Neural progenitor cell (in vitro differentiated cells): ENCODE measurements at regions not wholly inside any gene's neighbourhood (a gene's known extent, or its start where the extent isn't known, plus 50 kb on each side); places are given as distances from the start of the nearest gene placed in this dataset.

Experiments
- DNase-seq: peaks from one replicate; pipeline ENCODE4 v3.0.0-alpha.2; 2016; ENCODE audit warnings: low spot score
- H2AFZ ChIP-seq: fragments of 200-600 bp; sonication (generic); replicated peaks from 2 replicates; pipeline ENCODE4 v1.6.1; 2016; ENCODE audit warnings: antibody characterized with exemption
- H3F3A ChIP-seq: fragments of 200-600 bp; sonication (generic); 2 replicates; pipeline ENCODE4 v1.6.1; 2016; ENCODE audit warnings: antibody characterized with exemption, low read depth
- H3K27ac ChIP-seq: fragments of 200-600 bp; sonication (generic); 2 replicates; pipeline ENCODE4 v1.5.1; 2016; ENCODE audit warnings: mild to moderate bottlenecking
- H3K27me3 ChIP-seq: fragments of 200-600 bp; sonication (generic); 2 replicates; pipeline ENCODE4 v1.6.1; 2016; ENCODE audit warnings: mild to moderate bottlenecking, moderate library complexity
- H3K36me3 ChIP-seq: fragments of 200-600 bp; sonication (generic); 2 replicates; pipeline ENCODE4 v1.5.1; 2016
- H3K4me1 ChIP-seq: fragments of 200-600 bp; sonication (generic); 2 replicates; pipeline ENCODE4 v1.6.1; 2016; ENCODE audit warnings: mixed run types
- H3K4me2 ChIP-seq: fragments of 200-600 bp; sonication (generic); 2 replicates; pipeline ENCODE4 v1.6.1; 2016
- H3K4me3 ChIP-seq: fragments of 200-600 bp; sonication (generic); 2 replicates; pipeline ENCODE4 v1.5.1; 2016
- H3K79me2 ChIP-seq: fragments of 200-600 bp; sonication (generic); 2 replicates; pipeline ENCODE4 v1.6.1; 2016; ENCODE audit warnings: low read depth
- H3K9ac ChIP-seq: fragments of 200-600 bp; sonication (generic); 2 replicates; pipeline ENCODE4 v1.6.1; 2016
- H3K9me3 ChIP-seq: fragments of 200-600 bp; sonication (generic); 2 replicates; pipeline ENCODE4 v1.5.1; 2016; ENCODE audit warnings: low read depth
- H4K20me1 ChIP-seq: fragments of 200-600 bp; sonication (generic); 2 replicates; pipeline ENCODE4 v1.6.1; 2016; ENCODE audit warnings: low read depth
- H3K27ac Mint-ChIP-seq: 3 replicates; pipeline ENCODE4 v1.8.0; 2021; ENCODE audit warnings: mixed read lengths
- H3K27me3 Mint-ChIP-seq: 2 replicates; pipeline ENCODE4 v1.8.0; 2022; ENCODE audit warnings: low read depth, mild to moderate bottlenecking, inconsistent platforms, moderate library complexity, mixed read lengths; ENCODE audit not compliant: insufficient read depth
- H3K36me3 Mint-ChIP-seq: 3 replicates; pipeline ENCODE4 v1.8.0; 2021; ENCODE audit warnings: mixed read lengths
- H3K4me1 Mint-ChIP-seq: 3 replicates; pipeline ENCODE4 v1.8.0; 2021; ENCODE audit warnings: mixed read lengths
- H3K4me3 Mint-ChIP-seq: 3 replicates; pipeline ENCODE4 v1.8.0; 2021; ENCODE audit warnings: mild to moderate bottlenecking, moderate library complexity, mixed read lengths
- H3K9me3 Mint-ChIP-seq: 3 replicates; pipeline ENCODE4 v1.8.0; 2020; ENCODE audit warnings: mixed read lengths
- EZH2 ChIP-seq: fragments of 200-600 bp; sonication (generic); IDR thresholded peaks from 2 replicates; pipeline ENCODE4 v1.6.1; 2017; ENCODE audit warnings: antibody characterized with exemption, mild to moderate bottlenecking, moderate library complexity
- EZH2phosphoT487 ChIP-seq: fragments of 200-600 bp; sonication (generic); IDR thresholded peaks from 2 replicates; pipeline ENCODE4 v1.6.1; 2017; ENCODE audit warnings: antibody characterized with exemption
- TF ChIP-seq, protein P1 (sequence below): fragments of 200-600 bp; sonication (generic); IDR thresholded peaks from 2 replicates; pipeline ENCODE4 v1.5.1; 2017; ENCODE audit warnings: antibody characterized with exemption, mild to moderate bottlenecking

DNA sequence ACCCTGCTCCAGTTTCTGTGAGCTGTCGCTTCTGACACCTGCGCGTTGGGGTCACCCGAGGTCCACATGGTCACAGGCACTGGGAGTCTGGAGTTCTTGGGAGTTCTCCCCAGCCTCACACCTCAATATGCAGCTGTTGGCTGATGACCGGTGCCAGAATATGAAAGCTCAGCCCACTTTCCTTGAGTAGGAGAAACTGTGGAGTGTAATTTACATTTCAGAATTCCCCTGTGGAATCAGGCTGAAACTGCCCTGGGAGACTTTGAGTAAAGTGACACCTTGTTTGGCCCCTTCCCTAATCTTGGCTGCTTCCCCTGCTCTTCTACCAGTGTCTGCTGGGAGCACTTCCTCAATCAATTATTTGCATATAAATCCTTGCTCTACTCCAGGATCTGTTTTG lies 255.9 kb downstream of the NFKBIZ start:
- H3K9me3 ChIP-seq, result no peaks in the 10 kb centered on the region
- H4K20me1 ChIP-seq, result no peaks in the 10 kb centered on the region
- no peaks in the 10 kb centered on the region for H3K4me1 ChIP-seq
- H3K4me3 ChIP-seq, result no peak overlapping the region
- Mint-ChIP-seq H3K27ac (no peak overlapping the region), H3K4me3 (no peak overlapping the region), H3K27me3 (no peaks in the 10 kb centered on the region), H3K4me1 (no peaks in the 10 kb centered on the region), H3K36me3 (no peaks in the 10 kb centered on the region), H3K9me3 (peaks cover 2% of the 10 kb centered on the region)
- DNase-seq, result no peak
- H3K27me3 ChIP-seq, result no peaks in the 10 kb centered on the region
- H3K36me3 ChIP-seq, result no peaks in the 10 kb centered on the region
- H3F3A ChIP-seq, result no peaks in the 10 kb centered on the region
- TF ChIP-seq, protein P1, sequence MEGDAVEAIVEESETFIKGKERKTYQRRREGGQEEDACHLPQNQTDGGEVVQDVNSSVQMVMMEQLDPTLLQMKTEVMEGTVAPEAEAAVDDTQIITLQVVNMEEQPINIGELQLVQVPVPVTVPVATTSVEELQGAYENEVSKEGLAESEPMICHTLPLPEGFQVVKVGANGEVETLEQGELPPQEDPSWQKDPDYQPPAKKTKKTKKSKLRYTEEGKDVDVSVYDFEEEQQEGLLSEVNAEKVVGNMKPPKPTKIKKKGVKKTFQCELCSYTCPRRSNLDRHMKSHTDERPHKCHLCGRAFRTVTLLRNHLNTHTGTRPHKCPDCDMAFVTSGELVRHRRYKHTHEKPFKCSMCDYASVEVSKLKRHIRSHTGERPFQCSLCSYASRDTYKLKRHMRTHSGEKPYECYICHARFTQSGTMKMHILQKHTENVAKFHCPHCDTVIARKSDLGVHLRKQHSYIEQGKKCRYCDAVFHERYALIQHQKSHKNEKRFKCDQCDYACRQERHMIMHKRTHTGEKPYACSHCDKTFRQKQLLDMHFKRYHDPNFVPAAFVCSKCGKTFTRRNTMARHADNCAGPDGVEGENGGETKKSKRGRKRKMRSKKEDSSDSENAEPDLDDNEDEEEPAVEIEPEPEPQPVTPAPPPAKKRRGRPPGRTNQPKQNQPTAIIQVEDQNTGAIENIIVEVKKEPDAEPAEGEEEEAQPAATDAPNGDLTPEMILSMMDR, result no peak
- no peak for TF ChIP-seq EZH2
- no peak for TF ChIP-seq EZH2phosphoT487
- no peak overlapping the region for H3K27ac ChIP-seq
- no peak overlapping the region for H2AFZ ChIP-seq
- no peak overlapping the region for H3K4me2 ChIP-seq
- no peak overlapping the region for H3K9ac ChIP-seq
- no peaks in the 10 kb centered on the region for H3K79me2 ChIP-seq

GRCh38 chr3:102106416-102107097 lies 257.2 kb downstream of the NFKBIZ start:
- no peak overlapping the region for H3K4me2 ChIP-seq
- Mint-ChIP-seq H3K36me3 (no peaks in the 10 kb centered on the region), H3K4me3 (no peak overlapping the region)

DNA sequence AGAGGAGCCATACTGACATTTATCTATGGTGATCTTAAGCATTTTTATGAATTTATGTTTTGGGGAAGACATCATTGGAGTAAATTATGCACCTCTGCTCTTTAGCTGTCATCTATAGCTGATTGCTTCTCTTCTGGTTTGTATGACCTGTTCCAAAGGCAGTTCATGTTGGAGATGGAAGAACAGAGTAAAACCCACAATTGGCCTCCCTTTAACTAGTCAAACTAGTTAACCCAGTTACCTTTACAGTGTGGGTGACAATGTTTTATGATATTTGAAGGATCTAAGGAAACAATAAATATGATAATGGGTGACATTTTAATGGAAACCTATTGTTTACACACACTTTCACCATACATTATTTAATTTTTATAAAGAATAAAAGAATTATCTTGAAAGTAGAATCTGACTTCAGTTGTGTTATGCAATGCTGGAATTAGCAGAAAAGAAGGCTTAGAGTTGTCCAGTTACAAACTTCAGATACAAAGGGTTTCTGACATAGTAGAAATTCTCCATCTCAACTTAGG lies 263.5 kb downstream of the NFKBIZ start:
- Histone ChIP-seq H3F3A (no peaks in the 10 kb centered on the region), H3K27me3 (no peaks in the 10 kb centered on the region), H4K20me1 (no peaks in the 10 kb centered on the region), H3K79me2 (no peaks in the 10 kb centered on the region), H3K9ac (no peak overlapping the region), H2AFZ (no peak overlapping the region), H3K27ac (no peak overlapping the region), H3K9me3 (no peaks in the 10 kb centered on the region), H3K4me2 (no peak overlapping the region), H3K36me3 (no peaks in the 10 kb centered on the region), H3K4me1 (no peaks in the 10 kb centered on the region), H3K4me3 (no peak overlapping the region)
- Mint-ChIP-seq H3K4me3 (no peak overlapping the region), H3K4me1 (no peaks in the 10 kb centered on the region), H3K36me3 (no peaks in the 10 kb centered on the region), H3K27me3 (peaks cover 2% of the 10 kb centered on the region), H3K27ac (no peak overlapping the region), H3K9me3 (no peaks in the 10 kb centered on the region)
- TF ChIP-seq EZH2phosphoT487, result no peak
- no peak for TF ChIP-seq EZH2
- TF ChIP-seq, protein P1, result no peak
- DNase-seq, result no peak

More at GRCh38 chr3:102106416-102107097, 257.2 kb downstream of the NFKBIZ start:
- no peak for TF ChIP-seq EZH2phosphoT487
- TF ChIP-seq, protein P1, result no peak
- no peak for TF ChIP-seq EZH2
- H3K27ac ChIP-seq, result no peak overlapping the region
- H3K79me2 ChIP-seq, result no peaks in the 10 kb centered on the region
- peaks cover 2% of the 10 kb centered on the region for H3K9me3 Mint-ChIP-seq
- H3K36me3 ChIP-seq, result no peaks in the 10 kb centered on the region
- H3K4me1 Mint-ChIP-seq, result no peaks in the 10 kb centered on the region
- no peaks in the 10 kb centered on the region for H3K4me1 ChIP-seq
- no peaks in the 10 kb centered on the region for H4K20me1 ChIP-seq
- DNase-seq, result no peak
- no peak overlapping the region for H3K27ac Mint-ChIP-seq
- H2AFZ ChIP-seq, result no peak overlapping the region
- no peaks in the 10 kb centered on the region for H3F3A ChIP-seq
- H3K4me3 ChIP-seq, result no peak overlapping the region
- no peak overlapping the region for H3K9ac ChIP-seq
- H3K27me3 Mint-ChIP-seq, result no peaks in the 10 kb centered on the region
- H3K27me3 ChIP-seq, result no peaks in the 10 kb centered on the region
- H3K9me3 ChIP-seq, result no peaks in the 10 kb centered on the region
